Suprapubic skin (tissue), 4 donors: ENCODE measurements at regions not wholly inside any gene's neighbourhood (a gene's known extent, or its start where the extent isn't known, plus 50 kb on each side); places are given as distances from the start of the nearest gene placed in this dataset.

Experiments used
- DNase-seq, 2 donors: peaks; one replicate each; pipeline ENCODE4 v3.0.0-alpha.2; 2019; ENCODE audit warnings: low spot score in 2 of 2
- H3K27ac ChIP-seq: fragments of 200-600 bp; sonication (generic); one replicate; pipeline ENCODE4 v1.5.1; 2019
- H3K27me3 ChIP-seq: fragments of 200-600 bp; sonication (generic); one replicate; pipeline ENCODE4 v1.5.1; 2019
- H3K36me3 ChIP-seq: fragments of 200-600 bp; sonication (generic); one replicate; pipeline ENCODE4 v1.5.1; 2019
- H3K4me1 ChIP-seq: fragments of 200-600 bp; sonication (generic); one replicate; pipeline ENCODE4 v1.5.1; 2019
- H3K4me3 ChIP-seq: fragments of 200-600 bp; sonication (generic); one replicate; pipeline ENCODE4 v1.5.1; 2019; ENCODE audit warnings: mild to moderate bottlenecking
- H3K9me3 ChIP-seq: fragments of 200-600 bp; sonication (generic); one replicate; pipeline ENCODE4 v1.5.1; 2019
- EP300 ChIP-seq: sonication (generic); formaldehyde crosslinking; IDR thresholded peaks from one replicate; pipeline ENCODE4 v1.6.1; 2017; ENCODE audit warnings: antibody characterized with exemption
- POLR2A ChIP-seq, 2 donors: fragments of 450-650 bp; IDR thresholded peaks; one replicate each; pipeline ENCODE4 v1.6.1; 2017; ENCODE audit warnings: antibody characterized with exemption in 2 of 2, mild to moderate bottlenecking in 2 of 2, moderate library complexity in 2 of 2
- POLR2AphosphoS5 ChIP-seq, 3 donors: sonication (generic); formaldehyde crosslinking; IDR thresholded peaks; one replicate each; pipeline ENCODE4 v1.6.1; 2017; ENCODE audit warnings: antibody characterized with exemption in 3 of 3
- WGBS: methylation state at CpG from one replicate; pipeline ENCODE4 v1.1.5; 2018; 5-methylcytosine and 5-hydroxymethylcytosine counted together
- TF ChIP-seq, protein P1 (sequence below), 2 donors: fragments of 200-600 bp in 1 of 2; fragments of 450-650 bp in 1 of 2; sonication (generic) in 1 of 2; IDR thresholded peaks; one replicate each; pipeline ENCODE4 v1.5.1; 2016 to 2019; ENCODE audit warnings: antibody characterized with exemption in 2 of 2, mild to moderate bottlenecking in 1 of 2, moderate library complexity in 1 of 2

DNA sequence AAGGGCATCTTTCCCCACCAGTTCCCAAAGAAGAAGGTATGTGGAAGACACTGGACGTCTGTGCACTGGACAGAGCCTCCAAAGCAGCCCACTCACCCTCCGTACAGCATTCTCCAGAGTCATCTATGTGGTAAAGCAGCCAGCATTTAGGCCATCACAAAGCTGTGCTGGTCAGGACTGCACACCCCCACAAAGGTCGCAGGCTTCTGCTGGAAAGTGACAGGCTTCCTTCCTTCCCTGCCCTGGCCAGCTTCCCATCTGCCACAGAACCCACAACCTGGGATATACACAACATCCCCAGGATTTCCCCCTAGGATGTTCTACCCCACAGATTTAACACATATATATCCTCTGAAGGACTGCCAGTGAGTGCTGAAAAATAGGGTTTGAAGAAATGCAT, 64.6 kb upstream of the GALNT15 start:
- H3K27me3 ChIP-seq: no peaks in the 10 kb centered on the region
- TF ChIP-seq, protein P1, sequence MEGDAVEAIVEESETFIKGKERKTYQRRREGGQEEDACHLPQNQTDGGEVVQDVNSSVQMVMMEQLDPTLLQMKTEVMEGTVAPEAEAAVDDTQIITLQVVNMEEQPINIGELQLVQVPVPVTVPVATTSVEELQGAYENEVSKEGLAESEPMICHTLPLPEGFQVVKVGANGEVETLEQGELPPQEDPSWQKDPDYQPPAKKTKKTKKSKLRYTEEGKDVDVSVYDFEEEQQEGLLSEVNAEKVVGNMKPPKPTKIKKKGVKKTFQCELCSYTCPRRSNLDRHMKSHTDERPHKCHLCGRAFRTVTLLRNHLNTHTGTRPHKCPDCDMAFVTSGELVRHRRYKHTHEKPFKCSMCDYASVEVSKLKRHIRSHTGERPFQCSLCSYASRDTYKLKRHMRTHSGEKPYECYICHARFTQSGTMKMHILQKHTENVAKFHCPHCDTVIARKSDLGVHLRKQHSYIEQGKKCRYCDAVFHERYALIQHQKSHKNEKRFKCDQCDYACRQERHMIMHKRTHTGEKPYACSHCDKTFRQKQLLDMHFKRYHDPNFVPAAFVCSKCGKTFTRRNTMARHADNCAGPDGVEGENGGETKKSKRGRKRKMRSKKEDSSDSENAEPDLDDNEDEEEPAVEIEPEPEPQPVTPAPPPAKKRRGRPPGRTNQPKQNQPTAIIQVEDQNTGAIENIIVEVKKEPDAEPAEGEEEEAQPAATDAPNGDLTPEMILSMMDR (IDR thresholded peaks at IDR 0.05): no peak
- TF ChIP-seq EP300: no peak
- no peak for TF ChIP-seq POLR2A (IDR thresholded peaks at IDR 0.05)
- no peak for TF ChIP-seq POLR2AphosphoS5 (IDR thresholded peaks at IDR 0.05)
- H3K4me3 ChIP-seq: no peak overlapping the region
- H3K27ac ChIP-seq: no peak overlapping the region
- no peak for DNase-seq
- no peaks in the 10 kb centered on the region for H3K4me1 ChIP-seq
- WGBS: 75% methylated on average over 3 of the region's 3 CpGs
- H3K9me3 ChIP-seq: no peaks in the 10 kb centered on the region
- H3K36me3 ChIP-seq: no peaks in the 10 kb centered on the region

DNA sequence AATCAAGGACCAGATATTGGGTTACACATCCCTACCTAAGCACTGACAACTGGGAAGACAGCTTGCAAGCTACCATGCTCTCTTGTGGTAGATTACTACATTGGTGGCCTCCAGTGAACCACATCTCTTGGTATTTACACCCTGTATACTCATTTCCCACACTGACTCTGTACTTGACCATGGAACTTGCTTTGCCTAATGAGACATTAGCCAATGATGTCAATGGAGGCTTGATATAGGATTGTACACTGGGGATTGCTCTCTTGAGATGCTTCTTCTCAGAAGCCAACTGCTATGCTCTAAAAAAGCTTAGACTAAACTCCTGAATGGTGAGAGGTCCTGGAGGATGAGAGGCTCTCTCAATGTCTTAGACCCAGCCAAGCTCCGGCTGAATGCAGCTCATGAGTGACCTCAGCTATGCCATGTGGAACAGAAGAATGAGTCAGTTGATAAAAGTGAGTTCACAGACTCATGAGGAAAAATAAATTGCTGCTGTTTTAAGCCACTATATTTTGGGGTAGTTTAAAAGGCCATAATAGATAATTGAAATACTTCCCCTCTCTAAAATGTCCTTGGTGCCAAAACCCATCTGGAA, 61.5 kb upstream of the GALNT15 start:
- Histone ChIP-seq H3K27ac (peak overlapping the region; percentile 64), H3K4me1 (no peaks in the 10 kb centered on the region), H3K36me3 (no peaks in the 10 kb centered on the region), H3K4me3 (no peak overlapping the region), H3K9me3 (no peaks in the 10 kb centered on the region), H3K27me3 (no peaks in the 10 kb centered on the region)
- 45% methylated on average over 1 of the region's 1 CpG for WGBS
- TF ChIP-seq, protein P1 (IDR thresholded peaks at IDR 0.05): no peak
- no peak for TF ChIP-seq POLR2A (IDR thresholded peaks at IDR 0.05)
- TF ChIP-seq POLR2AphosphoS5 (IDR thresholded peaks at IDR 0.05): no peak
- no peak for TF ChIP-seq EP300
- DNase-seq: no peak

DNA sequence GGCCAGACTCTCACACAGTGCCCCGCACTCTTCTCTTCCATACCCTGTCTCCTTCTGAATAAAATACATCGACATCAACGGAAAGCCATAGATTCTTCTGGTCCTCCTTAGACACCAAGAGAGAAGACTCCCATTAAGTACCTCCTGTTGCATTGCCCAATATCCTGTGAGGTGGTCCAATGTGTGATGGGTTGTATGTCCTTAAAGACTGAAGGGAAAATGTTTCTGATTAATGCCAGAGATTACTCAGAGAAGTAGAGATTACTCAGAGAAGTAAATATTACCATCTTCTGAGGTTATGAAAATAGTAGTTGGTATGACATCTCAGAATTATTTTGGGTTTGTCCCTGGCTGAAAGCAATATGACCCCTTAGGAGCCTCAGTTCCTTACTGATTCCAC, 60.8 kb upstream of the GALNT15 start:
- no peak for DNase-seq
- Histone ChIP-seq H3K36me3 (no peaks in the 10 kb centered on the region), H3K4me1 (no peaks in the 10 kb centered on the region), H3K27me3 (no peaks in the 10 kb centered on the region), H3K9me3 (no peaks in the 10 kb centered on the region), H3K4me3 (no peak overlapping the region), H3K27ac (peak overlapping the region; percentile 64)
- TF ChIP-seq POLR2AphosphoS5 (IDR thresholded peaks at IDR 0.05) (no peak), EP300 (no peak), POLR2A (IDR thresholded peaks at IDR 0.05) (no peak)
- TF ChIP-seq, protein P1 (IDR thresholded peaks at IDR 0.05): no peak
- WGBS: 96% methylated on average over 3 of the region's 3 CpGs

DNA sequence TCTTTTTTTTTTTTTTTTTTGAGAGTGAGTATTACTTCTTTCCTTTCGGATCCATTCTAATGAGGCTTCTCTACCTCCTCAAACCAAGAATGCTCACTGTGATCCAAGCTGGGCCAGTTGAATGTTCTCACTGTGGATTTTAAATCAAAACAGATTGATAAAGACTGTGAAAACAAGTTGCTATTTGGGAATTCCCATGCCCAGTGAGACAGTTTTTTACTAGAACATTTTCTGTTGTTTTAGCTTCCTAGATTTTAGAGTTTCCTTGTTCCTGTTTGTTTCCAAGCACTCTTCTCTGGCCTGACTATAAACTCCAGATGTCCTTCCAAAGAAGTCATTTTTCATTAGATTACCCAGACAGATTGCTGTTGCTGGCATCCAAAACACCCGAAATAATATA, 60.1 kb upstream of the GALNT15 start:
- H3K4me1 ChIP-seq: no peaks in the 10 kb centered on the region
- TF ChIP-seq EP300: no peak
- TF ChIP-seq, protein P1 (IDR thresholded peaks at IDR 0.05): no peak
- TF ChIP-seq POLR2A (IDR thresholded peaks at IDR 0.05): no peak
- no peak for TF ChIP-seq POLR2AphosphoS5 (IDR thresholded peaks at IDR 0.05)
- no peaks in the 10 kb centered on the region for H3K9me3 ChIP-seq
- 54% methylated on average over 2 of the region's 2 CpGs for WGBS
- peak overlapping the region; percentile 64 for H3K27ac ChIP-seq
- no peak overlapping the region for H3K4me3 ChIP-seq
- no peaks in the 10 kb centered on the region for H3K27me3 ChIP-seq
- H3K36me3 ChIP-seq: no peaks in the 10 kb centered on the region
- no peak for DNase-seq

DNA sequence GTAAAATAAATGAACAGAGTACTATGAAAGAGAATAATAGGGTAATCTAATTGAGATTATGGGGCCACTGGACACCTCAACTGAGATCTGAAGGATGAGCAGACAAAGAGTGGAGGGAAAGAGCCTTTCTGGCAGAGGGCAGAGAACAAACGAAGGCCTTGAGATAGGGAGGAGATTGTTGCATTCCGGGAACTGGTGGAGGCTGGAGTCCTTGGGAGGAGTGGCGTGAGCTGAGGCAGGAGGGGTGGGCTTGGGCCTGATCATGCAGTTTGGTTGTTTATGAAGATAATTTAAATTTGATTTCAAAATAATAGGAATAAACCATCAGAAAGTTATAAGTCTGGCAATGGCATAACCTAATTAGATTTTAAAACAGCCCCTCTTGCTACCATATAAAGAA, 59.5 kb upstream of the GALNT15 start:
- Histone ChIP-seq H3K27me3 (no peaks in the 10 kb centered on the region), H3K9me3 (no peaks in the 10 kb centered on the region), H3K27ac (peak overlapping the region; percentile 64), H3K36me3 (no peaks in the 10 kb centered on the region), H3K4me1 (no peaks in the 10 kb centered on the region), H3K4me3 (no peak overlapping the region)
- 65% methylated on average over 3 of the region's 3 CpGs for WGBS
- TF ChIP-seq EP300: no peak
- no peak for TF ChIP-seq POLR2A (IDR thresholded peaks at IDR 0.05)
- TF ChIP-seq POLR2AphosphoS5 (IDR thresholded peaks at IDR 0.05): no peak
- TF ChIP-seq, protein P1 (IDR thresholded peaks at IDR 0.05): no peak
- no peak for DNase-seq
